GM12891 (cell line): ENCODE measurements at regions not wholly inside any gene's neighbourhood (a gene's known extent, or its start where the extent isn't known, plus 50 kb on each side); places are given as distances from the start of the nearest gene placed in this dataset.

ENCODE experiments used
- POLR2A ChIP-seq: IDR thresholded peaks from 2 replicates; pipeline ENCODE4 v1.6.1; 2011; ENCODE audit warnings: low read depth, low read length, control low read depth
- POLR2AphosphoS5 ChIP-seq: IDR thresholded peaks from 2 replicates; pipeline ENCODE4 v1.6.1; 2011; ENCODE audit warnings: low read depth, low read length, control low read depth
- SPI1 ChIP-seq: IDR thresholded peaks from 2 replicates; pipeline ENCODE4 v1.6.1; 2011; ENCODE audit warnings: low read depth, low read length, control low read depth
- TAF1 ChIP-seq: IDR thresholded peaks from 2 replicates; pipeline ENCODE4 v1.6.1; 2011; ENCODE audit warnings: low read depth, low read length, control low read depth

GRCh38 chr11:134841972-134842371, 429.9 kb upstream of the B3GAT1 start:
- TF ChIP-seq POLR2A (no peak), TAF1 (no peak), POLR2AphosphoS5 (no peak), SPI1 (no peak)
